ENCODE measurements at regions not wholly inside any gene's neighbourhood (a gene's known extent, or its start where the extent isn't known, plus 50 kb on each side); places are given as distances from the start of the nearest gene placed in this dataset.

DNA sequence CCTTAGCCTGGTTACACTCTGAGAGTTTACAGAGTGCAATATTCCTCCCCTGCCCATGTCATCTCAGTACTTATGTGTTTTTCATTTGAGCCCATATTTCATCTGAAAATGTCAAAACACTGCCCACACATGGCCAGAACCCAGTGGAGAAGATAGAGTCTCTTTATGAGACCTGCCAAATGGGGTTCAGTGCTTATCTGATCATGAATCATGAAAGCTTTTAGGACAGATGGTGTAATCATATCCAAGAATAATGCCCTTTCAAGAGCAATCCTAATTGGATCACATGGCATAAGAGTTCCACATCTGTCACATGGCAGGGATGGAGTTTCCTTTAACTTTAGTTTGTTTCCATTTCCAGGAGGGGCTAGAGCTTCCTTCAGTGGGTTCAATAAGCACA lies 77.2 kb upstream of the AGBL1 start:
- no peak overlapping the region for H3K27ac ChIP-seq
- no peaks in the 10 kb centered on the region for H3K36me3 ChIP-seq
- no peaks in the 10 kb centered on the region for H3K27me3 ChIP-seq
- H3K4me3 ChIP-seq, result no peak overlapping the region
- intact Hi-C loops (cut with DNase I; ENCODE audit: low total_unique reads), result no loop called here
- no peaks in the 10 kb centered on the region for H3K9me3 ChIP-seq
- no peaks in the 10 kb centered on the region for H3K4me1 ChIP-seq
- DNase-seq, result no peak
- no peak for TF ChIP-seq CTCF (IDR thresholded peaks at IDR 0.05)

DNA sequence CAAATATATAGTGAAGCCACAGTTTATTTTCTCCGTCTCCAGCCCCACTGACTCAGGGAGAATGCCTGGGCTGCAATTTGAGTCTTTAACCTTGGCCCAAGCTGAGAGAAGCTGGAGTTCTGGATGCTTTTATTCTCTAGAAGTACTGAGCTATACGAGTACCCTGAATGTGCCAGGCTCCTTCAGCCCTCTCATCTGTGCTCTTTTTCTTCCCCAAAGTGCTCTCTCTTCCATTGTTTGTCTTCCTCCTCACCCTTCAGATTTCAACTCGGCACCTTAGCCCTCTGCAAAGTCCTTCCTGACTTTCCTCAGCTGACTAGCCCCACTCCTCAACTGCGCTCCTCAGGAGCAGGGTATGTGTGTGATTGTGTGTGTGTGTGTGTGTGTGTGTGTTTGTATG lies 75.6 kb upstream of the AGBL1 start:
- Histone ChIP-seq H3K36me3 (no peaks in the 10 kb centered on the region), H3K4me3 (no peak overlapping the region), H3K4me1 (no peaks in the 10 kb centered on the region), H3K9me3 (no peaks in the 10 kb centered on the region), H3K27ac (no peak overlapping the region), H3K27me3 (no peaks in the 10 kb centered on the region)
- TF ChIP-seq CTCF (IDR thresholded peaks at IDR 0.05), result no peak
- intact Hi-C loops (cut with DNase I; ENCODE audit: low total_unique reads), result no loop called here
- DNase-seq, result no peak

DNA sequence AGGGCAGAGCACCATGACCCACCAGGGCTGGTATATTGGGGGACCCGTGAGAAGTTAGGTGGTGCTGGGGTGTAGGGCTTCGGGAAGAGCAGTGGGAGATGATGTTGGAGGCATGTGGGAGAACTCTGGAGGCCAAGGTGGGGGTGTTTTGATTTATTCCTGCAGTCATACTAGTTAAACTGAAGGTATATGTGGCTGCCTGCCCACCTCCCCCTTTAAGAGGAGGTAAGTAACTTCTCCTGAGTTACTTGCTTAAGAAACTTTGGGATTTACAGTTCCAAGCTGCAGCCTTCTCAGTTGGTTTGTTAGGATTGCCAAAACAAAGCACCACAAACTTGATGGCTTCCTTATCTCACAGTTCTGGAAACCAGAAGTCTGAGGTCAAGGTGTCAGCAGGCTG lies 73.1 kb upstream of the AGBL1 start:
- Histone ChIP-seq H3K4me1 (no peaks in the 10 kb centered on the region), H3K27ac (no peak overlapping the region), H3K36me3 (no peaks in the 10 kb centered on the region), H3K4me3 (no peak overlapping the region), H3K27me3 (no peaks in the 10 kb centered on the region), H3K9me3 (no peaks in the 10 kb centered on the region)
- no peak for DNase-seq
- intact Hi-C loops (cut with DNase I; ENCODE audit: low total_unique reads), result no loop called here
- TF ChIP-seq CTCF (IDR thresholded peaks at IDR 0.05), result no peak

- DNase-seq, result no peak
- intact Hi-C loops (cut with DNase I; ENCODE audit: low total_unique reads), result no loop called here
- Histone ChIP-seq H3K27ac (no peak overlapping the region), H3K4me1 (no peaks in the 10 kb centered on the region), H3K36me3 (no peaks in the 10 kb centered on the region), H3K9me3 (no peaks in the 10 kb centered on the region), H3K4me3 (no peak overlapping the region), H3K27me3 (peaks cover 0 to 7% of the 10 kb centered on the region in 2 donors)
- no peak for TF ChIP-seq CTCF (IDR thresholded peaks at IDR 0.05)
These were observed 69.9 kb upstream of the AGBL1 start for GRCh38 chr15:86009727-86010126.

GRCh38 chr15:86010398-86010797 lies 69.3 kb upstream of the AGBL1 start:
- no peaks in the 10 kb centered on the region for H3K4me1 ChIP-seq
- no peak for DNase-seq
- H3K27me3 ChIP-seq, result peaks cover 0 to 8% of the 10 kb centered on the region in 2 donors
- no peak overlapping the region for H3K27ac ChIP-seq
- TF ChIP-seq CTCF (IDR thresholded peaks at IDR 0.05), result no peak
- H3K4me3 ChIP-seq, result no peak overlapping the region
- H3K9me3 ChIP-seq, result no peaks in the 10 kb centered on the region
- intact Hi-C loops (cut with DNase I; ENCODE audit: low total_unique reads), result no loop called here
- no peaks in the 10 kb centered on the region for H3K36me3 ChIP-seq

GRCh38 chr15:86010891-86011290 lies 68.8 kb upstream of the AGBL1 start:
- Histone ChIP-seq H3K27me3 (peaks cover 0 to 8% of the 10 kb centered on the region in 2 donors), H3K36me3 (no peaks in the 10 kb centered on the region), H3K4me3 (no peak overlapping the region), H3K27ac (no peak overlapping the region), H3K9me3 (no peaks in the 10 kb centered on the region), H3K4me1 (no peaks in the 10 kb centered on the region)
- DNase-seq, result no peak
- no peak for TF ChIP-seq CTCF (IDR thresholded peaks at IDR 0.05)
- intact Hi-C loops (cut with DNase I; ENCODE audit: low total_unique reads), result no loop called here
